ENCODE measurements at regions not wholly inside any gene's neighbourhood (a gene's known extent, or its start where the extent isn't known, plus 50 kb on each side); places are given as distances from the start of the nearest gene placed in this dataset.
"Not testable (repeated sequence)": the region's sequence is repeated elsewhere in the genome, so short reads cannot be mapped to it uniquely, and the experiment has no call there.

DNA sequence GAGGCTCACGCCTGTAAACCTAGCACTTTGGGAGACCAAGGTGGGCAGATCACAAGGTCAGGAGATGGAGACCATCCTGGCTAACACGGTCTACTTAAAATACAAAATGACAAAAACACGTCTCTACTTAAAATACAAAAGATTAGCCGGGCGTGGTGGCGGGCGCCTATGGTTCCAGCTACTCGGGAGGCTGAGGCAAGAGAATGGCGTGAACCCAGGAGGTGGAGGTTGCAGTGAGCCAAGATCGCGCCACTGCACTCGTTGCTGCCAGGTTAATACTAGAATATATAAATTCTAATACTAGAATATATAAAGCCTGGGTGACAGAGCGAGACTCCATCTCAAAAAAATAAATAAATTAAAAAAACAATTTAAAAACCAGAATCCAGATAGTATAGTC lies 588.7 kb upstream of the CDH7 start:
- not testable (repeated sequence) for TF ChIP-seq CTCF (IDR thresholded peaks at IDR 0.05; ENCODE audit: borderline replicate concordance, extremely low read depth, low read length, poor library complexity, severe bottlenecking); EZH2 (IDR thresholded peaks at IDR 0.05; ENCODE audit: borderline replicate concordance, low read depth, low read length, severe bottlenecking)

Data from DND-41 (cell line).